BJ (cell line): ENCODE measurements at regions not wholly inside any gene's neighbourhood (a gene's known extent, or its start where the extent isn't known, plus 50 kb on each side); places are given as distances from the start of the nearest gene placed in this dataset.

Experiments
- CTCF ChIA-PET: fragments of 350-600 bp; formaldehyde crosslinking; extraction: SDS; loops from one replicate; lab custom pipeline; 2021; ENCODE audit warnings: antibody characterized with exemption, inconsistent platforms; lab: Yijun Ruan, JAX
- POLR2A ChIA-PET: fragments of 300-600 bp; sonication (Branson Sonifier 250); formaldehyde crosslinking; extraction: SDS; loops from one replicate; lab custom pipeline; 2021; ENCODE audit warnings: antibody characterized with exemption; lab: Charles Lee
- DNase-seq: peaks from one replicate; pipeline ENCODE4 v3.0.0-alpha.2; 2011; ENCODE audit warnings: low read depth
- H3K27me3 ChIP-seq: 2 replicates; pipeline ENCODE4 v1.6.0; 2011; ENCODE audit warnings: low read length; ENCODE audit not compliant: control insufficient read depth, insufficient read depth
- H3K36me3 ChIP-seq: 2 replicates; pipeline ENCODE4 v1.5.1; 2011; ENCODE audit warnings: low read length; ENCODE audit not compliant: control insufficient read depth, insufficient read depth
- H3K4me3 ChIP-seq: 2 replicates; pipeline ENCODE4 v1.5.1; 2011; ENCODE audit warnings: low read depth, mild to moderate bottlenecking, control low read depth, low read length
- CTCF ChIP-seq: IDR thresholded peaks from 2 replicates; pipeline ENCODE4 v1.5.1; 2011; ENCODE audit warnings: low read depth, mild to moderate bottlenecking, control low read depth, inconsistent platforms, low read length, moderate library complexity; ENCODE audit not compliant: insufficient read depth

GRCh38 chr4:79850626-79851025 lies 222.4 kb downstream of the ANTXR2 start:
- H3K36me3 ChIP-seq = no peaks in the 10 kb centered on the region
- CTCF ChIA-PET = no interaction called here

GRCh38 chr4:79848329-79848728 lies 224.7 kb downstream of the ANTXR2 start:
- no peak for DNase-seq
- POLR2A ChIA-PET = no interaction called here
- no peak for TF ChIP-seq CTCF
- Histone ChIP-seq H3K27me3 (no peaks in the 10 kb centered on the region), H3K36me3 (no peaks in the 10 kb centered on the region), H3K4me3 (no peak overlapping the region)
- CTCF ChIA-PET = no interaction called here

More at GRCh38 chr4:79850626-79851025, 222.4 kb downstream of the ANTXR2 start:
- POLR2A ChIA-PET = no interaction called here
- H3K27me3 ChIP-seq = no peaks in the 10 kb centered on the region
- no peak for TF ChIP-seq CTCF
- no peak overlapping the region for H3K4me3 ChIP-seq
- no peak for DNase-seq

GRCh38 chr4:79847411-79847810 lies 225.6 kb downstream of the ANTXR2 start:
- ChIA-PET CTCF (no interaction called here), POLR2A (no interaction called here)
- TF ChIP-seq CTCF = no peak
- DNase-seq = no peak
- H3K4me3 ChIP-seq = no peak overlapping the region
- no peaks in the 10 kb centered on the region for H3K36me3 ChIP-seq
- no peaks in the 10 kb centered on the region for H3K27me3 ChIP-seq

- Histone ChIP-seq H3K36me3 (no peaks in the 10 kb centered on the region), H3K4me3 (no peak overlapping the region), H3K27me3 (no peaks in the 10 kb centered on the region)
- no peak for TF ChIP-seq CTCF
- ChIA-PET CTCF (no interaction called here), POLR2A (no interaction called here)
- DNase-seq = no peak
Measured at GRCh38 chr4:79842162-79842561, 230.9 kb downstream of the ANTXR2 start.

GRCh38 chr4:79833857-79834256 lies 239.2 kb downstream of the ANTXR2 start:
- TF ChIP-seq CTCF = no peak
- POLR2A ChIA-PET = no interaction called here
- CTCF ChIA-PET = no interaction called here
- Histone ChIP-seq H3K4me3 (no peak overlapping the region), H3K27me3 (no peaks in the 10 kb centered on the region), H3K36me3 (no peaks in the 10 kb centered on the region)
- no peak for DNase-seq
